Mesendoderm (in vitro differentiated cells): ENCODE measurements at regions not wholly inside any gene's neighbourhood (a gene's known extent, or its start where the extent isn't known, plus 50 kb on each side); places are given as distances from the start of the nearest gene placed in this dataset.
A peak's percentile ranks its signal among the peaks of the same experiment; 100 is the strongest.

ENCODE experiments used
- DNase-seq: peaks from one replicate; pipeline ENCODE4 v3.0.0; 2013
- H2AK5ac ChIP-seq: 2 replicates; pipeline ENCODE4 v1.6.1; 2013; ENCODE audit warnings: low read length, inconsistent platforms
- H2BK120ac ChIP-seq: 2 replicates; pipeline ENCODE4 v1.6.1; 2013; ENCODE audit warnings: low read depth, mild to moderate bottlenecking, low read length, moderate library complexity, mixed read lengths
- H2BK15ac ChIP-seq: replicated peaks from 2 replicates; pipeline ENCODE4 v1.6.1; 2013; ENCODE audit warnings: low read depth, mild to moderate bottlenecking, moderate library complexity
- H2BK5ac ChIP-seq: 2 replicates; pipeline ENCODE4 v1.6.1; 2013; ENCODE audit warnings: low read length, inconsistent platforms
- H3K18ac ChIP-seq: 2 replicates; pipeline ENCODE4 v1.6.1; 2013; ENCODE audit warnings: mild to moderate bottlenecking, low read length, mixed read lengths
- H3K23ac ChIP-seq: one replicate; pipeline ENCODE4 v1.6.1; 2013; ENCODE audit warnings: low read length
- H3K27ac ChIP-seq: 2 replicates; pipeline ENCODE4 v1.5.1; 2013; ENCODE audit warnings: low read depth, mild to moderate bottlenecking, inconsistent platforms, low read length, moderate library complexity
- H3K27me3 ChIP-seq: 2 replicates; pipeline ENCODE4 v1.6.1; 2013; ENCODE audit warnings: low read length, control low read depth, mild to moderate bottlenecking, inconsistent platforms; ENCODE audit not compliant: insufficient read depth, poor library complexity
- H3K36me3 ChIP-seq: 2 replicates; pipeline ENCODE4 v1.6.1; 2013; ENCODE audit warnings: low read length, inconsistent platforms; ENCODE audit not compliant: control insufficient read depth, insufficient read depth
- H3K4ac ChIP-seq: one replicate; pipeline ENCODE4 v1.6.1; 2013; ENCODE audit warnings: low read depth, mild to moderate bottlenecking, low read length, moderate library complexity
- H3K4me1 ChIP-seq: 2 replicates; pipeline ENCODE4 v1.6.1; 2013; ENCODE audit warnings: low read depth, low read length, inconsistent platforms; ENCODE audit not compliant: control insufficient read depth
- H3K4me2 ChIP-seq: 2 replicates; pipeline ENCODE4 v1.6.1; 2013; ENCODE audit warnings: low read length
- H3K4me3 ChIP-seq: 2 replicates; pipeline ENCODE4 v1.5.1; 2013; ENCODE audit warnings: mild to moderate bottlenecking, low read length
- H3K56ac ChIP-seq: one replicate; pipeline ENCODE4 v1.6.1; 2013; ENCODE audit warnings: low read length
- H3K79me1 ChIP-seq: 2 replicates; pipeline ENCODE4 v1.6.1; 2013; ENCODE audit warnings: low read length, inconsistent platforms
- H3K79me2 ChIP-seq: 2 replicates; pipeline ENCODE4 v1.6.1; 2013; ENCODE audit warnings: mild to moderate bottlenecking, low read length; ENCODE audit not compliant: control insufficient read depth, insufficient read depth
- H3K9ac ChIP-seq: 2 replicates; pipeline ENCODE4 v1.6.1; 2013; ENCODE audit warnings: low read length, inconsistent platforms
- H4K5ac ChIP-seq: one replicate; pipeline ENCODE4 v1.6.1; 2013; ENCODE audit warnings: low read length
- H4K8ac ChIP-seq: one replicate; pipeline ENCODE4 v1.6.1; 2013; ENCODE audit warnings: low read depth, mild to moderate bottlenecking, control low read depth, low read length, moderate library complexity
- WGBS: extraction: QIAGEN DNeasy Blood & Tissue Kit; methylation state at CpG from one replicate; pipeline ENCODE4 v1.1.7; 2013; ENCODE audit warnings: low lambda C conversion rate, missing lambda C conversion rate; ENCODE audit not compliant: insufficient coverage; ENCODE audit errors: extremely low coverage; 5-methylcytosine and 5-hydroxymethylcytosine counted together

DNA sequence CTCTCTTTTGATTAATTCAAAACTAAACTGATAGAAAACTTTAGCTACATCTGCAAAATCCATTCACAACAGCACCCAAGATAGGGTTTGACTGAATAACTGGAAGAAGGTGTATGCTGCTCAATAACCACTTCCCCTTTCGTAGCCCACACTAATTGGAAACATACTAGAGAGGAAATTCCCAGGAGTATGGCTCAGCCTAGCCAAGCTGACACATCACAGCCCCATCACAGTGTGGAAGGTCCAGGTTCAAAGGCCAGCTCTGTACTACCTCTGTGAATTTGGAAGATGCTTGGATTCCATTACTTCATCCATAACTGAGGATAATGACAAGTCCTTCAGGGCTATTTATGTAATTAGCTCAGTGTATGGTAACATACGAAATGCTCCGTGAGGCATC, 185.4 kb downstream of the FBXO15 start:
- Histone ChIP-seq H3K9ac (no peak overlapping the region), H3K4me3 (no peak overlapping the region), H3K36me3 (no peaks in the 10 kb centered on the region), H2BK15ac (no peak overlapping the region), H3K27ac (no peak overlapping the region), H3K4me2 (no peak overlapping the region), H3K4me1 (no peaks in the 10 kb centered on the region), H2BK120ac (no peak overlapping the region), H3K4ac (no peak overlapping the region), H3K79me1 (no peaks in the 10 kb centered on the region), H2BK5ac (no peak overlapping the region), H3K79me2 (no peaks in the 10 kb centered on the region), H2AK5ac (no peak overlapping the region), H3K56ac (no peak overlapping the region), H4K8ac (no peak overlapping the region), H3K23ac (no peak overlapping the region), H3K18ac (no peak overlapping the region), H4K5ac (no peak overlapping the region), H3K27me3 (no peaks in the 10 kb centered on the region)
- no peak for DNase-seq
- WGBS: no CpG with 5 or more reads among the region's 3 CpGs

DNA sequence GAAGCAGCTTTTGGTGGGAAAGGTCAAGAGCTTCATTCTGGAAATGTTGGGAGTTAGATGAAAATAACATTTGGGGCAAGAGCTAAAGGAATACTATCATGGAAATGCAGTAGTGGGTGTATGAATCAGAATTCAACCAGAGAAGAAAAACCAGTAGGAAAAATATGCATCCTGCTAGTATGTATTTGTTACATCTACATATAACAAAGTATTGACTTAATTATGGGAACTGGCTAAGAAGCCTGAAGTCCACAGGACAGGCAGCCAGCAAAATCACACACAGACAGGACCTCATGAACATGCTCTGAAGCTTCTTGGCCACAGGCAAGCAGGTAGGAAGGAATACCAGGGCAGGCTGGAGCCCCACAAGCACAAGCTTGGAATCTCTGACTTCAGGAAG, 185.8 kb downstream of the FBXO15 start:
- Histone ChIP-seq H4K8ac (no peak overlapping the region), H3K9ac (no peak overlapping the region), H3K4ac (no peak overlapping the region), H3K4me2 (no peak overlapping the region), H3K27me3 (no peaks in the 10 kb centered on the region), H4K5ac (no peak overlapping the region), H2AK5ac (no peak overlapping the region), H2BK120ac (no peak overlapping the region), H3K36me3 (no peaks in the 10 kb centered on the region), H3K23ac (no peak overlapping the region), H3K27ac (no peak overlapping the region), H2BK5ac (no peak overlapping the region), H3K4me1 (no peaks in the 10 kb centered on the region), H3K79me1 (no peaks in the 10 kb centered on the region), H3K4me3 (no peak overlapping the region), H3K56ac (no peak overlapping the region), H2BK15ac (no peak overlapping the region), H3K18ac (no peak overlapping the region), H3K79me2 (no peaks in the 10 kb centered on the region)
- DNase-seq: no peak

- Histone ChIP-seq H2BK15ac (no peak overlapping the region), H3K4me2 (no peak overlapping the region), H3K36me3 (no peaks in the 10 kb centered on the region), H3K4me3 (no peak overlapping the region), H3K4me1 (no peaks in the 10 kb centered on the region), H3K4ac (no peak overlapping the region), H3K79me1 (no peaks in the 10 kb centered on the region), H4K8ac (no peak overlapping the region), H4K5ac (no peak overlapping the region), H3K56ac (no peak overlapping the region), H3K18ac (no peak overlapping the region), H3K23ac (no peak overlapping the region), H3K79me2 (no peaks in the 10 kb centered on the region), H3K27ac (no peak overlapping the region), H3K9ac (no peak overlapping the region), H2BK5ac (no peak overlapping the region), H3K27me3 (no peaks in the 10 kb centered on the region), H2BK120ac (no peak overlapping the region), H2AK5ac (no peak overlapping the region)
- DNase-seq: no peak
- no CpG with 5 or more reads among the region's 5 CpGs for WGBS
Observed at GRCh38 chr18:73959352-73959751, 188.3 kb downstream of the FBXO15 start.

DNA sequence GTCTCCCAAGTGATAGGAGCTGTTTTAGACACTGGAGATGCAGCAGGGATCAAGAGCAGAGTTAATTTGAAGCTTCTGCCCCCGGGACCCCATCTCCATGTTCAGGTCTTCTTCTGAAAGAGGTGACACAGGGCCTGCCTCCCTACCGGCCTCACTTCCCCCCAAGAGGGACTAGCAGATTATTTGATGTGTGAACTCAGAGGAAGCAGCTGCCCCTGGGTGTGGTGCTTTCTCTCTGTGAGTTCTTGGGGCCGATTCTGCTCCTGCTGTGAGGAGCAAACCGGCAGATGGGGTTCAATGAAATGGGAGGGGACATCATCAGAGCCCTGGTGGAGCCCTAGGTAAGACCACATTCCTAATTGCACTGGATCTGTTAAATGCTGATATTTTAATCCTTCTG, 193.4 kb downstream of the FBXO15 start:
- H3K4me2 ChIP-seq: no peak overlapping the region
- no peak overlapping the region for H3K23ac ChIP-seq
- H3K4me3 ChIP-seq: no peak overlapping the region
- no peaks in the 10 kb centered on the region for H3K79me1 ChIP-seq
- no peak overlapping the region for H4K5ac ChIP-seq
- no peak overlapping the region for H2BK120ac ChIP-seq
- H3K18ac ChIP-seq: no peak overlapping the region
- H3K27ac ChIP-seq: no peak overlapping the region
- no peaks in the 10 kb centered on the region for H3K36me3 ChIP-seq
- no peak overlapping the region for H2BK15ac ChIP-seq
- no peak overlapping the region for H3K9ac ChIP-seq
- DNase-seq: no peak
- no peak overlapping the region for H3K56ac ChIP-seq
- no peak overlapping the region for H2AK5ac ChIP-seq
- H2BK5ac ChIP-seq: no peak overlapping the region
- no peaks in the 10 kb centered on the region for H3K79me2 ChIP-seq
- H3K4me1 ChIP-seq: peaks cover 4% of the 10 kb centered on the region
- H4K8ac ChIP-seq: no peak overlapping the region
- H3K4ac ChIP-seq: no peak overlapping the region
- H3K27me3 ChIP-seq: no peaks in the 10 kb centered on the region
- WGBS: no CpG with 5 or more reads among the region's 4 CpGs

GRCh38 chr18:73952296-73952946, 195.2 kb downstream of the FBXO15 start:
- no peak overlapping the region for H2AK5ac ChIP-seq
- no peak overlapping the region for H3K4me3 ChIP-seq
- H3K79me2 ChIP-seq: no peaks in the 10 kb centered on the region
- no peak overlapping the region for H3K27ac ChIP-seq
- no peak overlapping the region for H3K4ac ChIP-seq
- H3K4me2 ChIP-seq: no peak overlapping the region
- H3K18ac ChIP-seq: no peak overlapping the region
- no peak overlapping the region for H4K5ac ChIP-seq
- H3K36me3 ChIP-seq: no peaks in the 10 kb centered on the region
- no peak overlapping the region for H3K23ac ChIP-seq
- H4K8ac ChIP-seq: no peak overlapping the region
- no peak overlapping the region for H3K9ac ChIP-seq
- H2BK15ac ChIP-seq: no peak overlapping the region
- no peaks in the 10 kb centered on the region for H3K27me3 ChIP-seq
- DNase-seq: peak; percentile 58
- WGBS: no CpG with 5 or more reads among the region's 7 CpGs
- no peaks in the 10 kb centered on the region for H3K79me1 ChIP-seq
- no peak overlapping the region for H2BK120ac ChIP-seq
- peaks cover 4% of the 10 kb centered on the region for H3K4me1 ChIP-seq
- no peak overlapping the region for H2BK5ac ChIP-seq
- no peak overlapping the region for H3K56ac ChIP-seq

DNA sequence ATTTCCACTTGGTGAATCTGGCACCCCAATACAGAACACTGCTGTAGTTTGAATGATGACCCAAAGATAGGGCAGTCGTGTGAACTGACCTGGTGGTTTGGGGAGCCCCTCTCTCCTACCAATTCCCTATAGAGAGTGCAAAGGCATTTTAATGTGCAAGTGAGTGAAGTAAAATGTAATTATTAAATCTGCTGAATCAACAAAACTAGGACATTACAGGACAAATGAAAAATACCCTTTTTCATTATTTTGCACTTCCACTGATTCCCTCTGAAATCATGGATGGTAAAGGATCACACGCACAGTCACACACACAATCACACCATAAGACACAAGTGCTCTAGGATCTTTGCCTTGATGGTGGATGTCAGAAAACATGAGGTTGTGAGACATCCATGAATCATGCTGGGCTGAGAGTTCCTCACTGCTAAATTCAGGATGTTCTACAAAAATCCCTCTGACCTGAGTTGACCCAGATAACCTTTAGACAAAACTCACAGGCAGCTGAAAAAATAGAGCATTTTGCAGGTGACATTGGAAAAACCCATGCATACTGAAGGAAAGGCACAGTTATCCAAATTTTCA, 197.4 kb downstream of the FBXO15 start:
- Histone ChIP-seq H3K18ac (no peak overlapping the region), H3K9ac (no peak overlapping the region), H3K4me3 (no peak overlapping the region), H3K4ac (no peak overlapping the region), H3K79me2 (no peaks in the 10 kb centered on the region), H3K4me2 (no peak overlapping the region), H2BK5ac (no peak overlapping the region), H3K79me1 (no peaks in the 10 kb centered on the region), H4K8ac (no peak overlapping the region), H3K36me3 (no peaks in the 10 kb centered on the region), H3K27me3 (no peaks in the 10 kb centered on the region), H2BK15ac (no peak overlapping the region), H3K4me1 (peaks cover 4% of the 10 kb centered on the region), H2AK5ac (no peak overlapping the region), H4K5ac (no peak overlapping the region), H3K27ac (no peak overlapping the region), H2BK120ac (no peak overlapping the region), H3K23ac (no peak overlapping the region), H3K56ac (no peak overlapping the region)
- WGBS: no CpG with 5 or more reads among the region's 2 CpGs
- DNase-seq: no peak
